GM12874 (cell line): ENCODE measurements at regions not wholly inside any gene's neighbourhood (a gene's known extent, or its start where the extent isn't known, plus 50 kb on each side); places are given as distances from the start of the nearest gene placed in this dataset.

Source experiments
- TF ChIP-seq, protein P1 (sequence below): IDR thresholded peaks from 2 replicates; pipeline ENCODE4 v1.5.1; 2011; ENCODE audit warnings: low read depth, mild to moderate bottlenecking, control low read depth, low read length, moderate library complexity; ENCODE audit not compliant: insufficient read depth

DNA sequence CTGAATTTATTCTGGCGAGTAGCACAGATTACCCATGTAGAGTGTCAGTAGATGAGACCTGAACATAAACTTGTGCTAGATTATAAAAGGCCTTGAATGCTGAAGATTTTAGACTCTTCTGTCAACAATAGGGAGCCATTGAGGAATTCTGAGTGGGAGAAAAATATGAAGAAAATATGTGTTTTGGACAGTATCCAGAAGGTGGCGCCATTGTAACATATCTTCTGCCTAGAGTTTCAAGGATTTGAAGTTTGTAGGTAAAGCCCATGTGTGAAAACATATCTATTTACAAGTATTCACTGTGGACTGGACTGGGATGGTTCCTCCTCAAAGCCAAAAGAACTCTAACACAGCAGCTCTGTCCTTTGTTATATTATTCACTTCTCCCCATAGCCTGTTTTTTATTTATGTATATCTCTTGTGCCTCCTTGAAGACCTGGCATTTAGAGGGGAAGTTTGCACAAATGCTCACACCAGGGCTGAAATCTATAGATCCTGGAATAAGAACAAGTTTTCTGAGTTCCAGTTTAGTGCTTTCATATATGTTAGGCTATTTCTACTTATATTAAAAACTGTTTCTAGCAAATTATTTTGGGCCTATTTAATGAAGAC, 124.9 kb downstream of the RDH14 start:
- TF ChIP-seq, protein P1, sequence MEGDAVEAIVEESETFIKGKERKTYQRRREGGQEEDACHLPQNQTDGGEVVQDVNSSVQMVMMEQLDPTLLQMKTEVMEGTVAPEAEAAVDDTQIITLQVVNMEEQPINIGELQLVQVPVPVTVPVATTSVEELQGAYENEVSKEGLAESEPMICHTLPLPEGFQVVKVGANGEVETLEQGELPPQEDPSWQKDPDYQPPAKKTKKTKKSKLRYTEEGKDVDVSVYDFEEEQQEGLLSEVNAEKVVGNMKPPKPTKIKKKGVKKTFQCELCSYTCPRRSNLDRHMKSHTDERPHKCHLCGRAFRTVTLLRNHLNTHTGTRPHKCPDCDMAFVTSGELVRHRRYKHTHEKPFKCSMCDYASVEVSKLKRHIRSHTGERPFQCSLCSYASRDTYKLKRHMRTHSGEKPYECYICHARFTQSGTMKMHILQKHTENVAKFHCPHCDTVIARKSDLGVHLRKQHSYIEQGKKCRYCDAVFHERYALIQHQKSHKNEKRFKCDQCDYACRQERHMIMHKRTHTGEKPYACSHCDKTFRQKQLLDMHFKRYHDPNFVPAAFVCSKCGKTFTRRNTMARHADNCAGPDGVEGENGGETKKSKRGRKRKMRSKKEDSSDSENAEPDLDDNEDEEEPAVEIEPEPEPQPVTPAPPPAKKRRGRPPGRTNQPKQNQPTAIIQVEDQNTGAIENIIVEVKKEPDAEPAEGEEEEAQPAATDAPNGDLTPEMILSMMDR: peak; percentile 53

DNA sequence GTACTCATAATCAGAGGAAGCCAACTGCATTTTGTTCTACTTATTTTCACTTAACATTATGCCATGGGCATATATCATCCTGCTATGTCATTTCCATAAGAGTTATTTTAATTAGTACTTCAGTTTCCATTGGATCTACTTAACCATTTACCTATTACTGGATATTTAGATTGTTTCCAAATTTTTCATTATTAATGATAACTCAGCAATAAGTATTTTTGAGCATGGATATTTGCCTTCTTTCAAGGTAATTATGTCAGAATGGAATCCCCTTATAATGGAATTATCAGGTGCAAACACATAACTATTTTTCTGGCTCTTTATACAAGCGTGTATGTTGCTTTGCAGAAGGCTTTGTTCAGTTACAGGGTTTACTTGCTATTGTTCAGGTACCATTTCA, 126.6 kb downstream of the RDH14 start:
- TF ChIP-seq, protein P1: no peak

DNA sequence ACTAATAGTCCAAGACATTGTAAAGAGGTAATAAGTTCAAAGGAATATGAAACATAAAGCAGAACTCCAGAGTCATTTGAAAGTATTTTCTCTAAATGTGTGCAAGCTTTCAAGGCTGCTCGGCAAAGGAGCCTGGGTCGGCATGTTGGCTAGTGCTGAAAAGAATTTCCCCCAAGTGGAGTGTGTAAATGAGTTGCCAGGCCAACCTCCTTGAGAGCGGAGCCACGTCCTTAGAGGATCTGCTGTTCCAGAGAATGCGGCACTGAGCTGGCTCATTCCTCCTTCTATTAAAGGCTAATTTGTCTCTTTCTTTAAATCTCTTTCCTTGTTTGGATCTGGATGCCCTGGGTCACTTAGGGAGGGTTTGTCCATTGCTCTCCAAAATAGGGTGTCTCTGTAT, 127.5 kb downstream of the RDH14 start:
- TF ChIP-seq, protein P1: no peak

DNA sequence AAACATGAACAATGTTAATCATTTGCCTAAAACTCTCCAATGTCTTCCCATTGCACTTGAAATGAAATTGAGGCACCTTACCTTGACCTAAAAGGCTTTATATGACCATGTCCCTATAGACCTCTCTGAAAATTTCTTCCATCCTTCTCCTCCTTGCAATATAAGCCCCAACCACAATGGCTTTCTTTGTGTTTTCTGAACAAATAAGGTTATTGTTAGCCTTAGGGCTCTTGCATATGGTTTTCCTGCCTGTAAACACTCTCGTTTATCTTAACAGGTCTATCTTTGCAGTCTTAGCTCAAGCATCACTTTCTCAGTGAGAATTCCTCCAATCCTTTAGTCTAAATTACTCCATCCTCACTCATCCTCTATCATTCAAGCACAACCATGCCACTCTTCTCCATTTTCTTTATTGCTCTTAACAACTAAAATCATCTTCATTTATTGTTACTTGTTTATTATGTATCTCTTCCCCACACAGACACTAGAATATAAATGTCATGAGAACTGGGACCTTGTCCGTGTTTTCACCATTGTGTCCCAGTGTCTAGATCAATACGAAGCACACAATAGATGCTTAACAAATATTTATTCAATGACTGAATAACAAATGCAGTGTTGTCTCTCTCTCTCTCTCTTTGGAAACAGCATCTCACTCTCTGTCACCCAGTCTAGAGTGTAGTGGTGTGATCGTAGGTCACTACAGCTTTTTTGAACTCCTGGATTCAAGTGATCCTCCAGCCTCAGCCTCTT, 129.3 kb downstream of the RDH14 start:
- TF ChIP-seq, protein P1: no peak

DNA sequence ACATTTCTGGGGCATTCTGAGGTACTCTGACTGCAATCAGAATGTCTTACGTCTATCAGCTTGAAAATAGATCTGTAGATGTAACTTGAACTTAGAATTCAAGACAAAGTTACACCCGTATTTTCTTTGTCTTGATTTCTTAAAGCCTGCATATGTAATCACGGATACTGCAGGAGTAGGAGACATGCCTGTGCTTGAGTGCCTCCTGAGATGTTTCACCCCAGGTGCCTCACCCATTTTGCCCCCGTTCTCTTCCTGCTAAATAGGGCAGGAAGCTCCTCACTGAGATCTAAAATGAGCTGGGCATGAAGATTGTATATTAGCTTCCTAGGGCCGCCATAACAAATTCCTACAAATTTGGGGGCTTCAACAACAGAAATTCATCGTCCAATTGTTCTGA, 131.9 kb downstream of the RDH14 start:
- TF ChIP-seq, protein P1: no peak

DNA sequence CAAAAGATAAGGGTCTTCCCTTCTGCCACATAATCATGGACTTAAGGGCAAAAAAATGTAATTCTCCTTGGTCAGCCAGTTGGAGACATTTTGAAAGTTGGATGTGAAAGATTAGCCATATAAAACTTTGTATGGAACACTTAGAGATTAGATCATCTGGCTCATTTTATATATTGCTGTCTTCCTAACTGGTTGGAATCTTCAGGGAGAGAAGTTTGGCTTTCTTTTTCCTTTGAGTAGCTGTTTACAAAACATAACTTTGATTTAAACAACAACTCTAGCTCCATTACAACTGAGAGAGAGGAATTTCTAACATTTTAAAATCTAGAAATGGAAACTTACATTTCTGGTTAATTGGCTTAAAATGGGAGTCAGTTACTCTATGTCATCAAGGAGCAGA, 132.7 kb downstream of the RDH14 start:
- TF ChIP-seq, protein P1: no peak

DNA sequence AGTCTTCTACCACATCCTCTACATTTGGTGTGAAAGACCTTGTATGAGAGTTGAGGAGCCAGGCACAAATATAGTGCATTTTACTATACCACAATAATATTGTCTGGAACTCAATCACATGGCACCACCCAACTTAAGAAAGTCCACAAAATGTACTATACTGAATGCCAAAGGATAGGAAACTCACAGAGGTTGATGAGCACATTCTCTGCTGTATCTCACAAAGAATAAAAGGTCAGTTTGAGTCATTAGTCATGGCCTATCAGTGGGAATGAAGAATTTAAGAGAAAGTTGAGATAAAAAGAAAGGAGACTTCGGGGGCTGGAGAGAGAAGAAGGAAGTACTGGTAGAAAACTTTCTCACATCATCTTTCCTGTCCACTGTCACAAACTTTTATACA, 134.3 kb downstream of the RDH14 start:
- TF ChIP-seq, protein P1: no peak
